Activated T-cell treated with anti-CD3 and anti-CD28 coated beads, Interleukin-2, amount 50 U/mL, for 24 hours (primary cell): ENCODE measurements at regions not wholly inside any gene's neighbourhood (a gene's known extent, or its start where the extent isn't known, plus 50 kb on each side); places are given as distances from the start of the nearest gene placed in this dataset.

Experiments used
- DNase-seq: peaks from one replicate; pipeline ENCODE4 v3.0.0-alpha.2; 2020
- H3K27ac Mint-ChIP-seq: 2 replicates; pipeline ENCODE4 v1.8.0; 2020; ENCODE audit warnings: mild to moderate bottlenecking, mixed read lengths
- H3K27me3 Mint-ChIP-seq: 2 replicates; pipeline ENCODE4 v1.8.0; 2020; ENCODE audit warnings: mixed read lengths
- H3K36me3 Mint-ChIP-seq: 2 replicates; pipeline ENCODE4 v1.8.0; 2020; ENCODE audit warnings: low read depth, mixed read lengths
- H3K4me1 Mint-ChIP-seq: 2 replicates; pipeline ENCODE4 v1.8.0; 2020; ENCODE audit warnings: low read depth, mixed read lengths
- H3K4me3 Mint-ChIP-seq: 2 replicates; pipeline ENCODE4 v1.8.0; 2020; ENCODE audit warnings: mild to moderate bottlenecking, moderate library complexity, mixed read lengths
- H3K9me3 Mint-ChIP-seq: 2 replicates; pipeline ENCODE4 v1.8.0; 2020; ENCODE audit warnings: mixed read lengths

GRCh38 chr3:42020684-42021307, 58.9 kb upstream of the ULK4 start:
- no peaks in the 10 kb centered on the region for H3K9me3 Mint-ChIP-seq
- peak overlapping the region; percentile 66 for H3K27ac Mint-ChIP-seq
- DNase-seq: no peak
- H3K4me1 Mint-ChIP-seq: peaks cover 85% of the 10 kb centered on the region
- H3K4me3 Mint-ChIP-seq: no peak overlapping the region
- no peaks in the 10 kb centered on the region for H3K27me3 Mint-ChIP-seq
- H3K36me3 Mint-ChIP-seq: no peaks in the 10 kb centered on the region

GRCh38 chr3:42019953-42020260, 58.0 kb upstream of the ULK4 start:
- Mint-ChIP-seq H3K4me1 (peaks cover 85% of the 10 kb centered on the region), H3K4me3 (no peak overlapping the region), H3K27me3 (no peaks in the 10 kb centered on the region), H3K9me3 (no peaks in the 10 kb centered on the region), H3K36me3 (peaks cover 5% of the 10 kb centered on the region), H3K27ac (no peak overlapping the region)
- no peak for DNase-seq

DNA sequence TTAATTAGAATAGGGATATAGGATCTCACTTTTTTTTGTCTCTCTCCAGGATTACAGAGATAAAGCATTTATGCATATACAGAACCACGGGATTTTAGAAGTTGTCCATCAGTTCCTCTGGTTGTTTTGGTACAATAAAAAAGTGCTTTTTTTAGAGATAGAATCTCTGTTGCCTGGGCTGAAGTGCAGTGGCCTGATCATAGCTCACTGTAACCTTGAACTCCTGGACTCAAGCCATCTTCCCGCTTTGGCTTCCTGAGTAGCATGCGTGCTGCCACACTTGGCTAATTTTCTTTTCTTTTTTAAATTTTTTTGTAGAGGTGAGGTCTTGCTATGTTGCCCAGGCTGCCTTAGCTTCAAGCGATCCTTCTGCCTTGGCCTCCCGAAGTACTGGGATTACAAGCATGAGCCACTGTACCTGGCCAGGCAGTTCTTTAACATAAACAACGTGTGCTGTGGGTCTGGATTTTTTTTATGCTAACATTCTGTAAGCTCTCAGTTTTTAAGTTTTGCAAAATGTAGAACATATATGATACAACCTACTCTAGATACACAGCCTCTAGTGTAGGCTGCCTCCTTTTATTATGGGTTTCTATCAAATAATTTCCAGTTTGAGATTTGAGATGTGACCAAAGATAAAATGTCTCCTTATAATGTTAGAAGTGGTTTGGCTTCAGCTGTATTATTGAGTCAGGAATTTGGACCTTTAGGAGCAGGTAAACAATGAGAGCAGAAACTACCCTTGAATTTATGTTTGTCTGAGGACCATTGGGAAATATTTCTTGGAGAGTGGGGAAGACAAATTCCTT, 57.4 kb upstream of the ULK4 start:
- H3K4me1 Mint-ChIP-seq: peaks cover 85% of the 10 kb centered on the region
- no peaks in the 10 kb centered on the region for H3K9me3 Mint-ChIP-seq

GRCh38 chr3:42014921-42015533, 53.1 kb upstream of the ULK4 start:
- Mint-ChIP-seq H3K36me3 (peaks cover 18% of the 10 kb centered on the region), H3K27me3 (no peaks in the 10 kb centered on the region), H3K27ac (peak overlapping the region; percentile 88), H3K4me3 (peak overlapping the region; percentile 91), H3K4me1 (peaks cover 65% of the 10 kb centered on the region), H3K9me3 (no peaks in the 10 kb centered on the region)
- peak; percentile 41 for DNase-seq

More for the DNA sequence above, 57.4 kb upstream of the ULK4 start:
- Mint-ChIP-seq H3K36me3 (peaks cover 10% of the 10 kb centered on the region), H3K4me3 (no peak overlapping the region), H3K27me3 (no peaks in the 10 kb centered on the region), H3K27ac (no peak overlapping the region)
- no peak for DNase-seq

DNA sequence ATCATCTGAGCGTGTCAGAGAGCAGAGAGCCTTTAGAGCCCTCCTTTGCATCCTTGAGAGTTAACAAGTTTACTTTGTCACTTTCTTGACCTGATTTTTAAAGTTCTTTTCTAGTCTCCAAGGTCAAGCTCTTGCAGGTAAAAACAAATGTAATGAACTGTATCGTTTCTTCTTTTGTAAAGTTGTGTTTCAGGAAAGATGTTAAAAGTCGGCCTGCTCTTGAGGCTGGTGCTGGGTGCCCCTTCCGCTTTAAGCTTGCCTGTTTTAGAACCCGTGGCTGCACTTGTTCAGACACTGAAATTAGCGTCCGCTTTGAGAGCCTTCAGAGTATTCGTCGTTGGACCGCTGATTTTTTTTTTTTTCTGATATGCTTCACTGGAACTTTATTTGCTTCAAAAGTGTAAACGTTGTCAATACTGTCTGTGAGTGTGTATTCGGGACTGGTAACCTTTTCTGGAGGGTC, 52.6 kb upstream of the ULK4 start:
- Mint-ChIP-seq H3K27me3 (no peaks in the 10 kb centered on the region), H3K4me1 (peaks cover 60% of the 10 kb centered on the region), H3K4me3 (peak overlapping the region; percentile 91), H3K27ac (peak overlapping the region; percentile 88), H3K9me3 (no peaks in the 10 kb centered on the region), H3K36me3 (peaks cover 18% of the 10 kb centered on the region)
- DNase-seq: no peak

DNA sequence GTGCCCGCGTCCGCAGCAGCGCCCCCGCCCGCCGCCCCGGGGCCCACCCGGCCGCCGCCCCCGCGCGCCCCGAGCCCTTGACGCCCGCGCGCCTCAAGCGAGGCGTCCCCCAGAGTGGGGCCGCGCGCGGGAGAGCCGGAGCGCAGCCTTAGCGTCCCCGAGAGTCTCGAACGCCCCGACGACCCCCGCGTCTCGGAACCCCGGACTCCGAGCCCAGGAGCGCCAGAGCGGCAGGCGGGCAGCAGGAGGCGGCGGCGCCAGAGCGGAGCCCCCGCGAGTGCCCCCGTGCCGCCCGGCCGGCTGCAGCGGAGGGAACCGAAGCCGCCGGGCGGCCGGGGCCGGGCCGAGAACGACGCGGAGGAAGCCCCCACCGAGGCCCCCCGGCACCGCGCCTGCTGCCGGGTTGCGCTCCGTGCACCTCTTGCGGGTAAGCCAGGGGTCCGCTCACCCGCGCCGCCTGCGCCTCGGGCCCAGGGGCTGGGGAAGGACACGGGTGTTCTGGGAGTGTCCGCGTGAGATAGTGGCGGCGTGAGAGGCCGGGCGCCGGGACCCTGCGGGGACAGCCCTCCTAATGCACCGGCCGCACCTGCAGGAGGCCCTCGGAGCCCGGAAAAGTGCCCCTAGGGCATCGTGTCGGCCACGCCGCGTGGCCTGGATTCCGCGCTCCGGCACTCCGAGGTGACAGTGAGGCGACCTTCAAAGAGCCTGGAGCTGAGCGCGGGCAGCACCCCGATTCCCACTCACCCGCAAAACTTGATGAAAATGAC, 52.0 kb upstream of the ULK4 start:
- H3K27me3 Mint-ChIP-seq: no peaks in the 10 kb centered on the region
- H3K4me3 Mint-ChIP-seq: peak overlapping the region; percentile 91
- no peaks in the 10 kb centered on the region for H3K9me3 Mint-ChIP-seq
- H3K36me3 Mint-ChIP-seq: peaks cover 18% of the 10 kb centered on the region
- peak; percentile 66 for DNase-seq
- peak overlapping the region; percentile 88 for H3K27ac Mint-ChIP-seq
- peaks cover 55% of the 10 kb centered on the region for H3K4me1 Mint-ChIP-seq

- peaks cover 48% of the 10 kb centered on the region for H3K4me1 Mint-ChIP-seq
- no peaks in the 10 kb centered on the region for H3K27me3 Mint-ChIP-seq
- peak overlapping the region; percentile 91 for H3K27ac Mint-ChIP-seq
- H3K4me3 Mint-ChIP-seq: peak overlapping the region; percentile 82
- peak; percentile 81 for DNase-seq
- H3K36me3 Mint-ChIP-seq: peaks cover 18% of the 10 kb centered on the region
- H3K9me3 Mint-ChIP-seq: no peaks in the 10 kb centered on the region
Measured at GRCh38 chr3:42012935-42013690, 51.2 kb upstream of the ULK4 start.

GRCh38 chr3:42012383-42012934, 50.6 kb upstream of the ULK4 start:
- peaks cover 44% of the 10 kb centered on the region for H3K4me1 Mint-ChIP-seq
- H3K4me3 Mint-ChIP-seq: peak overlapping the region; percentile 82
- peaks cover 18% of the 10 kb centered on the region for H3K36me3 Mint-ChIP-seq
- no peak for DNase-seq
- H3K27ac Mint-ChIP-seq: peak overlapping the region; percentile 91
- H3K9me3 Mint-ChIP-seq: no peaks in the 10 kb centered on the region
- H3K27me3 Mint-ChIP-seq: no peaks in the 10 kb centered on the region
